ENCODE measurements at regions not wholly inside any gene's neighbourhood (a gene's known extent, or its start where the extent isn't known, plus 50 kb on each side); places are given as distances from the start of the nearest gene placed in this dataset.
"Not testable (repeated sequence)": the region's sequence is repeated elsewhere in the genome, so short reads cannot be mapped to it uniquely, and the experiment has no call there.

GRCh38 chr7:15054304-15054703, 151.8 kb upstream of the DGKB start:
- DNase-seq (ENCODE audit: low read depth) = not testable (repeated sequence)

- DNase-seq (ENCODE audit: low read depth) = no peak
Observed at GRCh38 chr7:15049157-15049556, 146.6 kb upstream of the DGKB start.

GRCh38 chr7:15046861-15047260, 144.3 kb upstream of the DGKB start:
- DNase-seq (ENCODE audit: low read depth) = no peak

GRCh38 chr7:15043931-15044330, 141.4 kb upstream of the DGKB start:
- DNase-seq (ENCODE audit: low read depth) = no peak

- no peak for DNase-seq (ENCODE audit: low read depth)
Observed at GRCh38 chr7:15042285-15043065, 139.9 kb upstream of the DGKB start.

GRCh38 chr7:15041226-15041625, 138.7 kb upstream of the DGKB start:
- DNase-seq (ENCODE audit: low read depth) = no peak

GRCh38 chr7:15035814-15036213, 133.3 kb upstream of the DGKB start:
- no peak for DNase-seq (ENCODE audit: low read depth)

- DNase-seq (ENCODE audit: low read depth) = no peak
Observed at GRCh38 chr7:15033039-15033438, 130.5 kb upstream of the DGKB start.

GRCh38 chr7:15018981-15019380, 116.4 kb upstream of the DGKB start:
- DNase-seq (ENCODE audit: low read depth) = no peak

GRCh38 chr7:15016766-15017165, 114.2 kb upstream of the DGKB start:
- peak; percentile 42 for DNase-seq (ENCODE audit: low read depth)

GRCh38 chr7:15016315-15016667, 113.7 kb upstream of the DGKB start:
- no peak for DNase-seq (ENCODE audit: low read depth)

GRCh38 chr7:15015545-15016314, 113.2 kb upstream of the DGKB start:
- DNase-seq (ENCODE audit: low read depth) = peak; percentile 59

- no peak for DNase-seq (ENCODE audit: low read depth)
Observed at GRCh38 chr7:15012135-15012534, 109.6 kb upstream of the DGKB start.

- no peak for DNase-seq (ENCODE audit: low read depth)
Observed at GRCh38 chr7:15011289-15011688, 108.7 kb upstream of the DGKB start.

GRCh38 chr7:15007507-15007906, 105.0 kb upstream of the DGKB start:
- no peak for DNase-seq (ENCODE audit: low read depth)

GRCh38 chr7:15005672-15006071, 103.1 kb upstream of the DGKB start:
- DNase-seq (ENCODE audit: low read depth) = no peak

GRCh38 chr7:15000157-15000556, 97.6 kb upstream of the DGKB start:
- no peak for DNase-seq (ENCODE audit: low read depth)

- no peak for DNase-seq (ENCODE audit: low read depth)
Observed at GRCh38 chr7:14999331-14999730, 96.8 kb upstream of the DGKB start.

- DNase-seq (ENCODE audit: low read depth) = no peak
Observed at GRCh38 chr7:14995774-14996173, 93.2 kb upstream of the DGKB start.

GRCh38 chr7:14988941-14989340, 86.4 kb upstream of the DGKB start:
- peak; percentile 39 for DNase-seq (ENCODE audit: low read depth)

GRCh38 chr7:14978687-14979086, 76.1 kb upstream of the DGKB start:
- no peak for DNase-seq (ENCODE audit: low read depth)

GRCh38 chr7:14974688-14975087, 72.1 kb upstream of the DGKB start:
- no peak for DNase-seq (ENCODE audit: low read depth)

- DNase-seq (ENCODE audit: low read depth) = no peak
Observed at GRCh38 chr7:14973712-14974428, 71.3 kb upstream of the DGKB start.

Data from GM04504 (cell line).